HG03521 (cell line): ENCODE measurements at regions not wholly inside any gene's neighbourhood (a gene's known extent, or its start where the extent isn't known, plus 50 kb on each side); places are given as distances from the start of the nearest gene placed in this dataset.

ENCODE experiments used
- ATAC-seq: cut with Tn5 transposase; IDR thresholded peaks from one replicate; pipeline ENCODE4 v1.9.1; 2021; ENCODE audit warnings: mild to moderate bottlenecking, moderate library complexity; ENCODE audit not compliant: unreplicated experiment

DNA sequence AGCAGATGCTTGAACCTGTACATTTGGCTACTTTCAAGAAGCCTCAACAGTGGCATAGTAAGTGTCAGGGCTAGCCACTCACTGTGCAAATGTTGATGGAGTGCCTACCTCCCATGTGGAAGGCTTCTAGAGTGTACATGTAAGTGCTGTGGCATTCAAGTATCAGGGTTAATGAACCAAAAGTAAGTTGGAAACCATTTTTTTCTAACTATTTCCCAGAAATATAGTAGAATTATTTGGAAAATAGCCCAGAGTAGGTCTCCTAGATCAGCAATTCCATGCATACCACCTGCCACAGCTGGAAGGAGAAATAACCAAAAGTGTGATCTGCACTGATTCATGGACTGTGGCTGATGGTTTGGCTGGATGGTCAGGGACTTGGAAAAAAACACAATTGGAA is 53.3 kb downstream of the FOXD1 start:
- ATAC-seq = no peak

GRCh38 chr5:73394610-73395009 is 54.0 kb downstream of the FOXD1 start:
- no peak for ATAC-seq

DNA sequence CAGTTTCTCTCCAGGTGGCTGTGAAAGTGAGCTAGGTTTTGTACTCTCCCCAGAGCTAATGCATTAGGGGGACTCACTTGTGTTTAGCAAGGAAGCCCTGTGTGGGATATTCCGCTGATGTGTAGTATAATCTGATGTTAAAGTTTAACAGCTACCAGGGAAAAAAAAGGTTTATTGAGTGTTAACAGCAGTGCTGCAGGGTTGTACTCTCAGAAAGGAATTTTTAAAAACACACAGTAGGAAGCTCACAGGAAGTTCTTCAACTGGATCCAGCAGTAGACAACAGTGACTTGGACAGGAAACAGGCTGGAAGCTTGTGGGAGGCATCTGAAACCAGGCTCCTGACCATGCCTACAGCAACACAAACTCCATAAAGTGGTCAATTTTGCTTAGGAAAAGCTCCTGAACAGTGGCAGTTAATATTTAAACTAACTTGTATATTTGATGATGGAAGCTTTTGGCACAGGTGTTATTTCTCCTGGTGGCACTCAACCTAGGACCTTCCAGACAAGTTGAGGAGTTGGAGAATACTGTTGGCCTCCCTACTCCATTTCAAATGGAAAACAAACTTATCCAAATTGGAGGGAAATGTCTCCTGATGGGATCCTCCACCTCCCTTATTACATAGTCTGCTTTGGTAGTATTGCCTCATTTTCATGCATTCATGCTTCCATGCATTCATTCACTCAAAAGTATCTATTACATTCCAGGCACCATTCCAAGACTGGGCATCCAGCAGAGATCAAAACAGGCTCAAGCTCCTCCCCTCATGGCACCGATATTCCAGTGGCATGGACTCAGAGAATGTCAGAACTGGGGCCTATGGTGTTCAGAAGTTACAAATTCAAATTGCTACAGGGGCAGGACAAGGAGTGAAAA is 54.7 kb downstream of the FOXD1 start:
- ATAC-seq = no peak

DNA sequence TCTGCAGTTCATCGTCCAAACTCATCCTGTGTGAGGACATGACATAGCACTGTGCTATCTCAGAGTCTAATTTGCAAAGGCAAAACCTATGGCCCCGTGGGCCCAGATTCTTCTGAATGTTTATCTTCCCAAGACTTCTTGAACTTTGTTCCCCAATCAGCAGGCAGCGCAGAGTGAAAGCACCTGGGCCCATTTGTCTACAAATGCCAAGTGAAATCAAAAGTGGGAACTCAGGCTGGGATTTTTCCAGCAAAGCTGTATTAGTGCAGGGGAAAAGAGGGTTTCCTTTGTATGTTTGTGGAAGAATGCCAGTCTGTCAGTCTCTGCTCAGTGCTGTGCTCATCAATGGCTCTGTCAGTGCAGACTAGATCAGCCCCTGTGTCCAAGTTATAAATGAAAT is 55.8 kb downstream of the FOXD1 start:
- ATAC-seq = no peak

DNA sequence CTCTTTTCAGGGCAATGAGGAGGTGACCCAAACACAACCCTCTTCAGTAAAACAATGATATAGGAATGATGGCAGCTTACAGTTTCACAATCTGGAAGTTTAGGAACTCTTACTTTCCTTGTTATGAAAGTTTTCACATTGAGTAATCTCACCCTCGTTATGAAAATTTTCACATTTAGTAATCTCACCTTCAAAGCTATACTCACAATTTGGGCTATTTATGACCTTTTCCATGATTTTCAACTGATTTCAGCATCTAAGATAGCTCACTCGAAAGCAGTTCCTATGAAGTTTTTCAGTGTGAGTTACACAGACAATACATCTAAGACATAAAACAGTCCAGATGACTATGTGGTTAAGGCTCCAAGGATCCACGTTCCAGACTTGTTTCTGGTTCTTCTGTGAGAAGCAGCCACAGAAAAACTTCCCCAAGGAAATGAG is 57.1 kb downstream of the FOXD1 start:
- no peak for ATAC-seq

DNA sequence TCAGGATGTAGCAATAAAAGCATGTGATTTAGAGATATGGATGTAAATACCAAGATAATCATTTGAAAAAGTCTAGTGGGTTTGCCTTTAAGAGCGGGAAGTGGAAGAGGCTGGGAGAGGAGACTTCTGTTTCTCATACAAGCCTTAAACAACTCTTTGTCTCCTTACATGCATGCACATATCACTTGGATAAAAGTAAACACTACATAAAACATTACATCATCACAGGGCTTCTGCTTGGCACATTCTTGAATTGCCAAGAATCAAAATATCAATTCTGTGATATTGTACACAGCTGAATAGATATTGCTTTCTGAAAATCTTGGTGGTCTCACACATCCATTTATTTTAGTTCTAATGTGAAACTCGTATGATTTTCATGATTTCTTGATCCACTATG is 57.6 kb downstream of the FOXD1 start:
- ATAC-seq = no peak

DNA sequence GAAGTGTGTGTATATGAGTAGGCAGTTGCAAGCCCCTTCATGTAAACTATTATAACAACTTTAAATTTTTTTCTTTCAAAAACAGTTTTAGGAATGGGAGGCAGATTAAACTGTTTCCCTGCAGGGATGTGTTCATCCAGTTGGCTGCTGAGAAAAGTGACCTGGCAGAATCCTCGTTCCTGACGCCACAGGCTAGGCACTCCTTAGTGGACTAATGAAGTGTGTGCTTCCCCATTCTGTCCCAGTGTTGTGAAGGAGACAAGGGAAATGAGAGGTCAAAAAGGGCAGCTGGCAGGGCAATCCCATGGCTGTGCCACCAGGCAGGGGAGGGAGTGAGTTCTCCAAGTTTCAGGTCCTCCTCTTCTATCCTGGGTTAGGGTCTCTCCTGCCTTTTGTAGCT is 59.8 kb downstream of the FOXD1 start:
- ATAC-seq = no peak

GRCh38 chr5:73388306-73388684 is 60.3 kb downstream of the FOXD1 start:
- ATAC-seq = no peak

DNA sequence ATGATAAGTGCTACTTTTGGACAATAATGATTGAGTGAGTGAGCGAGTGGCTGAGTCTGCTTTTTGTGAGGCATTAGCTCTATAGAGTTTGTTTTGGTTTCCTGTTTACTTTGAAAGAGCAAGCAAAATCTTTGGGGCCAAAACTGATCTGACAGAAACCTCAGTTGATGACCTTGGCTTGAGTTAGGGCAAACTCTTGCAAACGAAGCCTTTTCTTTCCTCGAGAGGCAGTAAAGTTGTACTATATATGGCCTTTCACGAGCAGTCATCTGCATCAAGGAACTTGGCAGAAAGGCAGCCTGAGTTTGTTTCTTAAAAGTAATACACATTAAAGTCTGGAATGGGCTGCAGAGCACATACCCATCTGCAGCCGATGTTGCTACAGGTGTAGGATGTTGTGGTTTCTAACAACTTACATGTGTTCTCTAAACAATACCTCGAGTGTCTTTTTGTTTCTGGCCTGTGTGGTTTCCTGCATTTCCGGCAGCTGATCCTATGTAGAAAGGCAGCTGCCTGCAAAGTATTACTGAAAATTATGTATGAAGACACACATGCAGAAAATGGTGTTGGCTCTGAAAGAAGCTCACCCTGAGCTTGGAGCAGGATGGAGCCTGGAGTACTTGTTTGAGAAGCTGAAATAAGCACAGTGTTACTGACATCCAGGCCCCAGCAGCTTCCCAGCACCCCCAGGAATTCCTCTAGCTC is 60.8 kb downstream of the FOXD1 start:
- ATAC-seq = peak; percentile 91

DNA sequence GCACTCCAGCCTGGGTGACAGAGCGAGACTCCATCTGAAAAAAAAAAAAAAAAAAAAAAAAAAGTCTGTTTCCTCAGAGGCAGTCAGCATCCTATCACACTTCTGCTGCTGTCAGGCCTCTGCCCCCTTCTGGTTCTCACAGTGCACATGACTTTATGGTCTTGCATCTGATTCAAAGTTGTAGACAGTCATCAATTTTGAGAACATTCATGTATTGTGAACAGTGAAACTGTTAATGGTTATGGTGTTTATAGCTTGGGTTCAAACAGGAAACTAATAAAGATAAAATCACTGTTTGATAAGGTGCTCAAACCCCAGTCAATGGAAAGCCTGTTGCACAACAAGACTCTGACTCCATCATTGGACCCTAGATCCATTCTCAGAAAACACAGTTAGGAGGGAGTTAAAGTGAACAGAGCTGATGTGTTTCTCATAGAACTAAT is 61.4 kb downstream of the FOXD1 start:
- ATAC-seq = no peak

- ATAC-seq = no peak
Measured at GRCh38 chr5:73384861-73385260, 63.7 kb downstream of the FOXD1 start.

DNA sequence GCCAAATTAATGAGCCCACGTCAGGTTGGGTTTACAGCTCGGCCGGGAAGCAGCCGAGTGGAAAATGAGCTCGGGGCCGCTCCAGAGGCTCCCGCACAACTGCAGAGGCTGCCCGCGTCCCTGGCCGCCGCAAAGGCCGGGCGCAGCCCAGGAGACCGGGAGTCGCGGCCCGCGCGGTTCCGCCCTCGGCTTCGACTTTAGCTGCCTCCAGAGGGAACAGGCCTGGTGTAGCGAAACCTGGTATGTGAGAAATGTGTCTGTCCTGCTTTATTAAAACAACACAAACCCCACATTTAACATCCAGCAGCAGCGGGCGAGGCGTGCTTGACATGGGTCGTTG is 66.2 kb downstream of the FOXD1 start:
- ATAC-seq = no peak

DNA sequence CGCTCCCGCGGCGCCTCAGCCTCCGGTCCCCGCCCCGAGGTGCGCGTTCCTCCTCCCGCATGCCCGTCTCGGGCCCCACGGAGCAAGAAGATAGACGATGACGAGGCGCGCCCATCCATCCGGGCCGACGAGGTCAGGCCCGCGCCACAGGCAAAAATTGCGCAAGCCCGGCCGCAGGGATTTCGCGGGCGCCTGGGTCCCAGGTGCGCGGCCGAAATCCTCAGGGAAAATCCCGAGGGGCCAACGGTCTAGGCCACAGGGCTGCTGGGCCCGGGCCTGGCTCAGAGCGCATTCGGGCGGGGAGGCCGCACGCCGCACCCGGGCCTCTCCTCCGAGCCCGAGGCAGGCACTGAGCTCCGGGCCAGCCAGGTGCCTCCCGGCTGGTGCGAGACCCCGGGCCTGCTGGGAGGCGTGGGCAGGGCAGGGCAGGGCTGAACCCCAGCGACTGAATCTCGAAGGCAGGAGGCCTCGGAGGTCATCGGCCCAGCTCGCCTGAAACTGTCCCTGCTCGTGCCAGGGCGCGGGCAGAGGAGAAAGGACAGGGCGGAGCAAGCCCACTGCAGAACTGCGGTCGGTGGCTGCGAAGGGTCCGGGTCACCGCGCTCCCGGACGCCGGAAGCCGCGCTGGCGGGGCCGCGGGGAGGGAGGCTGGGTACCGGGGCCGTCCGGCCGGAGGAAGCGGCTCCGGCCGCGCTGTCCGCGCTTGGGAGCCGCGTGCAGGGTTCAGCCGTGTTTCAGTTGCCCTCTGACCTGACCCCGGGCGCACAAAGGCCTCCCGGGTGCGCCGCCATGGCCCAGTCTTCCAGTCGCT is 66.8 kb downstream of the FOXD1 start:
- ATAC-seq = no peak

- no peak for ATAC-seq
Measured at GRCh38 chr5:73380710-73381589, 67.6 kb downstream of the FOXD1 start.

DNA sequence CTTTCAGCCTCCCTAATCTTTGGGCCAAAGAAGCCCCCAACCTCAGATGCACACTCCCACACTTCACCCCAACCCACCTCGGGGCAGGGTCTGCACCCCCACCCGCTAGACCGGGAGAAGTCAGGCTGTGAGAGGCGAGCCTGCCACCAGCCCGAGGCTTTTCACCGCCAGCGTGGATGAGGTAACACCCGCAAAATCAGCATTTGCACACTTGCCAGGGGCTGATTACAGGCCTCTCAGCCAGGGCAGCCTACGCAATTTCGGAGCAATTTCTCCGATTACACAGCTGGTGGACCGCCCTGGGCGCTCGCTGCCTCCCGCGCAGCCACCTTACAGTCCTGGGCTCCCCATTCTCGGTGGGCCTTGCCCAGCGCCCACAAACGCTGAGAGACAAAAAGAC is 68.5 kb downstream of the FOXD1 start:
- no peak for ATAC-seq

DNA sequence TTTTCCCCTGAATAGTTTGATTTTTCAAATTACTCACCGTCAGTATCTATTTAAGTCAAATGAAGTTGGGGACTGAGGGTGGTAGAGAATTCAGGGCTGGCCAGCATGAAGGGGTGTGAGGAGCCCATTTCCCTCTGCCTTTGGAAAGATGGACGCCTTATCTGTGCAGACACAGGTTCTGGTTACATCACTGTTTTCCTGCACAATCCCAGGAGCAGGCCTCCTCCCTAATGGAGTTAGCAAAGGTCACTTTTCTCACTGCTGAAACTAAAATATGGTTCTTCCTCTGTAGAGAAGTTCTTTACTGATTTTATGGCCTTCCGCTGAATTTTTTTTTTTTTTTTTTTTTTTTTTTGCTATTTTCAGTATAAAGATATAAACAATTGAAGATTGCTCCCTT is 69.1 kb downstream of the FOXD1 start:
- ATAC-seq = no peak

- no peak for ATAC-seq
Measured at GRCh38 chr5:73378765-73379164, 69.8 kb downstream of the FOXD1 start.

- no peak for ATAC-seq
Measured at GRCh38 chr5:73378070-73378469, 70.5 kb downstream of the FOXD1 start.

- ATAC-seq = no peak
Measured at GRCh38 chr5:73376618-73377170, 71.9 kb downstream of the FOXD1 start.

DNA sequence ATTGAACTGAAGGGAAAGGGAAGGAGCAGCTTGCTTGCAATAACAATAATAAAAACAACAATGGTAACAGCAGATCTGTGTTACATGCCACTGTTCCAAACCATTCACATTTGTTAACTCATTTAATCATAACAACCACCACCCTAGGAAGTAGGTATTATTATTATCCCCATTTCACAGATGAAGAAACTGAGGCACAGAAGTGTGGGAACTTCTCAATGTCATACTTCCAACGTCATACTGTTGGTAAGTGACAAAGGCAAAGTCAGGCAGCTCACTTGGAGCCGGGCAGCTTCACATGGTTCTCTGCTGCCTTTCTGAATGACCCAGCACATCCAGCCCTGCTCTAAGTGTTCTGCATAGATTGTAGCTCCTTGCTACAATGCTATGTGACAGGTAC is 72.6 kb downstream of the FOXD1 start:
- ATAC-seq = no peak
